OCI-LY1 (cell line): ENCODE measurements at regions not wholly inside any gene's neighbourhood (a gene's known extent, or its start where the extent isn't known, plus 50 kb on each side); places are given as distances from the start of the nearest gene placed in this dataset.

Experiments used
- CTCF ChIP-seq: fragments of 200-600 bp; sonication (generic), shearing (Covaris generic); IDR thresholded peaks from 2 replicates; pipeline ENCODE4 v1.5.1; 2017; ENCODE audit warnings: mild to moderate bottlenecking, antibody characterized with exemption, low read length, moderate library complexity, mixed read lengths
- EZH2 ChIP-seq: fragments of 200-600 bp; sonication (generic), shearing (Covaris generic); IDR thresholded peaks from 2 replicates; pipeline ENCODE4 v1.8.0; 2017; ENCODE audit warnings: borderline replicate concordance, mixed run types, mild to moderate bottlenecking, antibody characterized with exemption, low read length, moderate library complexity, mixed read lengths

GRCh38 chr16:63933841-63934240, 1188.0 kb downstream of the CDH11 start:
- TF ChIP-seq CTCF (no peak), EZH2 (no peak)
